ENCODE measurements at regions not wholly inside any gene's neighbourhood (a gene's known extent, or its start where the extent isn't known, plus 50 kb on each side); places are given as distances from the start of the nearest gene placed in this dataset.

DNA sequence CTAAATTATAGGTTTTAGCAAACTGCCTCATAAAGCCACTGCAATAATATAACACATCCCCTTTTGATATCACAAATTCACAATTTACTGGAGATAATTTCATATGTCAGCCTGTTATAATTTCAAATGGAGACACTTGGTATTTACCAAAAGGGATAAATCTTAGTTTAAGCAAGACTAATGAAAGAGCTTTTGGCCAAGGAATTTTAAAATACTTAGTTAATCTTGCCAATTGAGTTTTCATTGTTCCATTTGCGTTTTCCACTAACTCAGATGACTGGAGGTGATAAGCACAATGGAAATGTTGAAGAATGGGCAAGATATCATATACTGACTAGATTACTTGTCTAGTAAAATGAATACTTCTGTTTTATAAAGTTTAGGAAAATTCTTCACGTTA lies 379.3 kb upstream of the SYT4 start:
- Histone ChIP-seq H3K27me3 (no peaks in the 10 kb centered on the region), H3K27ac (no peak overlapping the region), H3K36me3 (no peaks in the 10 kb centered on the region), H3K4me3 (no peak overlapping the region), H3K9me3 (no peaks in the 10 kb centered on the region), H3K4me1 (no peaks in the 10 kb centered on the region)
- TF ChIP-seq POLR2A (IDR thresholded peaks at IDR 0.05), result no peak
- TF ChIP-seq, protein P1, sequence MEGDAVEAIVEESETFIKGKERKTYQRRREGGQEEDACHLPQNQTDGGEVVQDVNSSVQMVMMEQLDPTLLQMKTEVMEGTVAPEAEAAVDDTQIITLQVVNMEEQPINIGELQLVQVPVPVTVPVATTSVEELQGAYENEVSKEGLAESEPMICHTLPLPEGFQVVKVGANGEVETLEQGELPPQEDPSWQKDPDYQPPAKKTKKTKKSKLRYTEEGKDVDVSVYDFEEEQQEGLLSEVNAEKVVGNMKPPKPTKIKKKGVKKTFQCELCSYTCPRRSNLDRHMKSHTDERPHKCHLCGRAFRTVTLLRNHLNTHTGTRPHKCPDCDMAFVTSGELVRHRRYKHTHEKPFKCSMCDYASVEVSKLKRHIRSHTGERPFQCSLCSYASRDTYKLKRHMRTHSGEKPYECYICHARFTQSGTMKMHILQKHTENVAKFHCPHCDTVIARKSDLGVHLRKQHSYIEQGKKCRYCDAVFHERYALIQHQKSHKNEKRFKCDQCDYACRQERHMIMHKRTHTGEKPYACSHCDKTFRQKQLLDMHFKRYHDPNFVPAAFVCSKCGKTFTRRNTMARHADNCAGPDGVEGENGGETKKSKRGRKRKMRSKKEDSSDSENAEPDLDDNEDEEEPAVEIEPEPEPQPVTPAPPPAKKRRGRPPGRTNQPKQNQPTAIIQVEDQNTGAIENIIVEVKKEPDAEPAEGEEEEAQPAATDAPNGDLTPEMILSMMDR (IDR thresholded peaks at IDR 0.05), result no peak
- no peak for DNase-seq

DNA sequence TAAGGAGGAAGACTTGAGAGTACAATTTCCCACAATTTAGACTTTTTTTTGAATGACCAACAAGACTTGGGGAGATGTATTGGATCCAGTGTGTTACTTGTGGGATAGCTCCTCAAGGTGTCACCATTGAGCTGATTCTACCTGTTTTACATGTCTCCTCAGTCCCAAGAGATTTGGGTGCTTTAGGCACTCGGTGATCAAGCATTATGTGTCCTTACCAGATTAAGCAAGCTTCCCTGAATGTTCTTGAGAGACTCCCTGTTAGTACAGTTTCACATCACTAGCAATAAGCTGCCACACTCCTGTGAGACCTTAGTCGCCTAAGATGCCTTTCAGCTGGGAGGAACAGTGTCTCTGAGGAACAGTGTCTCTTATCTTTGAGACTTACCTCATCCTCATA lies 384.3 kb upstream of the SYT4 start:
- DNase-seq, result no peak
- Histone ChIP-seq H3K4me3 (no peak overlapping the region), H3K27me3 (no peaks in the 10 kb centered on the region), H3K36me3 (no peaks in the 10 kb centered on the region), H3K4me1 (no peaks in the 10 kb centered on the region), H3K9me3 (no peaks in the 10 kb centered on the region), H3K27ac (no peak overlapping the region)
- no peak for TF ChIP-seq POLR2A (IDR thresholded peaks at IDR 0.05)
- TF ChIP-seq, protein P1 (IDR thresholded peaks at IDR 0.05), result peak in 1 of 6 experiments; percentile 3

DNA sequence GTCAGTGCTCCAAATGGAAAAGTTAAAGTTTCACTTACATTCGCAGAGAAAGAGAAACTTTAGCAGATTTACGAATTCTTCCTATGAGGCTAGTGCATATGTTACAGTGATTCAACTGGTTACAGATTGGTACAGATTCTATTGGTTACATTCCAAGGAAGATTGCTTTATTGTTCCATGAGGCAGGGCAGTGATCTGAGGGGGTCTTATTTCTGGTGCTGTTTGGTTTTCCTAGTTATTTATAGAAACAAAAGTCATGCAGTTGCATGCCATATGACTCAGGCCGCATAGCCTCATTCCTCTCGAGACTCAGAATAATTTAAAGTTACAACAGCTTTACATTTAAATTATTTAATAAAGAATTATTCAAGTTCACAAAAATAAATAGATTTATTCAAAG lies 385.4 kb upstream of the SYT4 start:
- no peak overlapping the region for H3K4me3 ChIP-seq
- no peaks in the 10 kb centered on the region for H3K4me1 ChIP-seq
- TF ChIP-seq POLR2A (IDR thresholded peaks at IDR 0.05), result no peak
- TF ChIP-seq, protein P1 (IDR thresholded peaks at IDR 0.05), result no peak
- H3K27ac ChIP-seq, result no peak overlapping the region
- no peaks in the 10 kb centered on the region for H3K36me3 ChIP-seq
- DNase-seq, result no peak
- H3K9me3 ChIP-seq, result no peaks in the 10 kb centered on the region
- no peaks in the 10 kb centered on the region for H3K27me3 ChIP-seq

DNA sequence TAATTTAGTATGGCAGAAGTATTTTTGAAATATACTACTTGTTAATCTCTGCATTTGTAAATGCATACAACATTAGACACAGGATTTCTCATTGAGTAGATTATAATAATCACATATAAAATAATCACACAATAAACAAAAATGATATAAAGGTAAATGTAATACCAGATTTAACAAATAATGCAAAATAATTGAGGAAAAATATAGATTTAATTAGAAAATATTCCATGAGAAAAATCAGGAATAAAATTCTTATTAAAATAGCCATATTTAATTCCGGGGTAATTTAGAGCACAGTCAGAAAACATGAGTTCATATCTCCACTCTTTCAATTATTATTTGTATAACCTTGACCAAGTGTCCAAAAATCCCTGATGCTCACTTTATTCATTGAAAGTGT lies 385.9 kb upstream of the SYT4 start:
- Histone ChIP-seq H3K27ac (no peak overlapping the region), H3K9me3 (no peaks in the 10 kb centered on the region), H3K4me3 (no peak overlapping the region), H3K4me1 (no peaks in the 10 kb centered on the region), H3K36me3 (no peaks in the 10 kb centered on the region), H3K27me3 (no peaks in the 10 kb centered on the region)
- no peak for TF ChIP-seq POLR2A (IDR thresholded peaks at IDR 0.05)
- TF ChIP-seq, protein P1 (IDR thresholded peaks at IDR 0.05), result no peak
- no peak for DNase-seq

DNA sequence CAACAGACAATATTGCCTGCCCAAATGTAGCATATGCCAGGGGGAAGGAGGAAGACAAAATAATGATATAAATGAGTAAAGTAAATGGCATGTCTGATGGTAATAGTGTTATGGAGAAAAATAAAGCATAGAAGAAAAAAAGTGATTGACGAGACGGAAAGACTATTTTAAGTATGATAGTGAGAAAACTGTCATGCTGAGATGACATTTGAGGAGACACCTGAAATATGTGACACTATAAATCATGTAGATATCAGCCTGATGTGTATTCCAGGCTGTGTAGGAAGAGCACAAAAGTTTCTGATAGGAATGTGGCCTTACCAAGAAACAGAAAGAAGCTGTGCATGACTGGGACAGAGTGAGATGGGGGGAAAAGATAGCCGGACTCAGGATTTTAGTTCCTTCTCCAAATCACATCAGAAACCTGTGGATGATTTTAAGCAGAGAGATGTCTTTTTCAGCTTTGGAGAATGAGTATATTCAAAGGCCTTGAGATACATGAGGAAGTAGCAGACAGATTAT lies 387.3 kb upstream of the SYT4 start:
- TF ChIP-seq POLR2A (IDR thresholded peaks at IDR 0.05), result no peak
- TF ChIP-seq, protein P1 (IDR thresholded peaks at IDR 0.05), result no peak
- Histone ChIP-seq H3K4me3 (no peak overlapping the region), H3K9me3 (no peaks in the 10 kb centered on the region), H3K27me3 (no peaks in the 10 kb centered on the region), H3K4me1 (no peaks in the 10 kb centered on the region), H3K27ac (no peak overlapping the region), H3K36me3 (no peaks in the 10 kb centered on the region)
- no peak for DNase-seq

Measured in Peyer's patch (tissue), 4 donors.